ENCODE measurements at regions not wholly inside any gene's neighbourhood (a gene's known extent, or its start where the extent isn't known, plus 50 kb on each side); places are given as distances from the start of the nearest gene placed in this dataset.

- ATAC-seq (ENCODE audit: insufficient read depth, low FRiP score) = no peak
These were observed 124.6 kb upstream of the BOD1 start for GRCh38 chr5:173741087-173741486.

DNA sequence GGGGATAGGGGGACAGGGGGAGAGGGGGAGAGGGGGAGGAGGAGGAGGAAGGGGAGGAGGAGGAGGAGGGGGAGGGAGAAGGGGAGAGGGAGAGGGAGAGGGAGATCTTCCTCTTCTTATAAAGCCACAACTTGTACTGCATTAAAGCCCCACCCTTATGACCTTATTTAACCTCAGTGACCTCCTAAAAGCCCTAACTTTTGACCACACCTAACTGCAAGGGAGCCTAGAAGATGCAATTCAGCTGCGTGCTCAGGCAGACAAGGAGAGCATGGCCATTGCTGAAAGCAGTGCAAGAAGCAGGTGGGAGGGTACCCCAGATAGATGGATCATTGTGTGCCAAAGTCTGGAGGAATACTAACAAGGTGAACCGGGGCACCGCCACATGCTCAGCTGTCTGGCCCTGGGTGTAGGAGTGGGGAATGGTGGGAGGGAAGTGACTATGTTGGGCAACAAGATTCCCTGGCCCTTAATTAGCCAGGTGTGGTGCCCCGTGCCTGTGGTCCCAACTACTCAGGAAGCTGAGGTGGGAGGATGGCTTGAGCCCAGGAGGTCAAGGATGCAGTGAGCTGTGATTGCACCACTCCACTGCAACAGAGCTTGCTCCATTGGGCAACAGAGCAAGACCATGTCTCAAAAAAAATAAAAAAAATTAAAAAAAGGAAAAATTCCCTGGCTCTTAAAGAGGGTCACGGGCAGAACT, 125.4 kb upstream of the BOD1 start:
- DNase-seq (no peak), ATAC-seq (ENCODE audit: insufficient read depth, low FRiP score) (no peak)
- no peaks in the 10 kb centered on the region for H3K27me3 ChIP-seq (ENCODE audit: control insufficient read depth in 3 of 3, insufficient read depth in 3 of 3, low read length in 2 of 3)
- peaks cover 0 to 5% (median 0%) of the 10 kb centered on the region in 5 donors for H3K4me1 ChIP-seq (ENCODE audit: control insufficient read depth in 5 of 5, insufficient read depth in 5 of 5, low read length in 5 of 5)
- WGBS, 2 donors = 67 to 75% methylated on average over 5 of the region's 5 CpGs
- no peaks in the 10 kb centered on the region for H3K9me3 ChIP-seq (ENCODE audit: control insufficient read depth in 4 of 4, insufficient read depth in 3 of 4, low read length in 3 of 4)
- H3K9ac ChIP-seq (ENCODE audit: insufficient read depth in 1 of 2, low read length in 2 of 2) = no peak overlapping the region
- TF ChIP-seq, protein P1, sequence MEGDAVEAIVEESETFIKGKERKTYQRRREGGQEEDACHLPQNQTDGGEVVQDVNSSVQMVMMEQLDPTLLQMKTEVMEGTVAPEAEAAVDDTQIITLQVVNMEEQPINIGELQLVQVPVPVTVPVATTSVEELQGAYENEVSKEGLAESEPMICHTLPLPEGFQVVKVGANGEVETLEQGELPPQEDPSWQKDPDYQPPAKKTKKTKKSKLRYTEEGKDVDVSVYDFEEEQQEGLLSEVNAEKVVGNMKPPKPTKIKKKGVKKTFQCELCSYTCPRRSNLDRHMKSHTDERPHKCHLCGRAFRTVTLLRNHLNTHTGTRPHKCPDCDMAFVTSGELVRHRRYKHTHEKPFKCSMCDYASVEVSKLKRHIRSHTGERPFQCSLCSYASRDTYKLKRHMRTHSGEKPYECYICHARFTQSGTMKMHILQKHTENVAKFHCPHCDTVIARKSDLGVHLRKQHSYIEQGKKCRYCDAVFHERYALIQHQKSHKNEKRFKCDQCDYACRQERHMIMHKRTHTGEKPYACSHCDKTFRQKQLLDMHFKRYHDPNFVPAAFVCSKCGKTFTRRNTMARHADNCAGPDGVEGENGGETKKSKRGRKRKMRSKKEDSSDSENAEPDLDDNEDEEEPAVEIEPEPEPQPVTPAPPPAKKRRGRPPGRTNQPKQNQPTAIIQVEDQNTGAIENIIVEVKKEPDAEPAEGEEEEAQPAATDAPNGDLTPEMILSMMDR (IDR thresholded peaks at IDR 0.05; ENCODE audit: control extremely low read depth, extremely low read depth) = no peak
- no peaks in the 10 kb centered on the region for H3K36me3 ChIP-seq (ENCODE audit: control insufficient read depth in 4 of 4, insufficient read depth in 4 of 4, low read length in 4 of 4)
- no peak overlapping the region for H3K4me3 ChIP-seq
- no peak overlapping the region for H3K27ac ChIP-seq (ENCODE audit: low read depth in 1 of 2, low read length in 1 of 2)

More at GRCh38 chr5:173741087-173741486, 124.6 kb upstream of the BOD1 start:
- Histone ChIP-seq H3K27me3 (ENCODE audit: control insufficient read depth in 3 of 3, insufficient read depth in 3 of 3, low read length in 2 of 3) (no peaks in the 10 kb centered on the region), H3K9me3 (ENCODE audit: control insufficient read depth in 4 of 4, insufficient read depth in 3 of 4, low read length in 3 of 4) (no peaks in the 10 kb centered on the region), H3K9ac (ENCODE audit: insufficient read depth in 1 of 2, low read length in 2 of 2) (no peak overlapping the region), H3K4me1 (ENCODE audit: control insufficient read depth in 5 of 5, insufficient read depth in 5 of 5, low read length in 5 of 5) (peaks cover 0 to 5% (median 0%) of the 10 kb centered on the region in 5 donors), H3K4me3 (no peak overlapping the region), H3K36me3 (ENCODE audit: control insufficient read depth in 4 of 4, insufficient read depth in 4 of 4, low read length in 4 of 4) (no peaks in the 10 kb centered on the region), H3K27ac (ENCODE audit: low read depth in 1 of 2, low read length in 1 of 2) (no peak overlapping the region)
- no peak for DNase-seq
- TF ChIP-seq, protein P1 (IDR thresholded peaks at IDR 0.05; ENCODE audit: control extremely low read depth, extremely low read depth) = no peak
- 75 to 88% methylated on average over 8 of the region's 8 CpGs for WGBS, 2 donors

DNA sequence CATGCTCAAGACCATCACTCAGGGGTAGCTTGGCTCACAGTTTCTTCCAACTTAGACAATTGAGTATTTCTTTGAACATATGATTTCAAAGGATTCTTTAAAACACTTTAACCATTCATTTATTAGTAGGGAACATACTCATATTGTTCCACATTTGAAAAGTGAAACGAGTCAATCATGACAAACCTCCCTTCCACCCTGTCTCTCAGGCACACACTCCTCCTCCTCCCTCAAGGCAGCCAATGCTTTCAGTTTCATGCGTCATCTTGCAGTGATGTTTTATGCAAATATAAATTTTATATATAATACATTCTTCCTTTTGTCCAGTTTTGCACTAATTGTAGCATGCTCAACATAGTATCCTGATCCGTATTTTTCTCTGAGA, 126.0 kb upstream of the BOD1 start:
- DNase-seq (no peak), ATAC-seq (ENCODE audit: insufficient read depth, low FRiP score) (no peak)
- WGBS, 2 donors = 74 to 76% methylated on average over 3 of the region's 3 CpGs
- TF ChIP-seq, protein P1 (IDR thresholded peaks at IDR 0.05; ENCODE audit: control extremely low read depth, extremely low read depth) = no peak
- H3K27me3 ChIP-seq (ENCODE audit: control insufficient read depth in 3 of 3, insufficient read depth in 3 of 3, low read length in 2 of 3) = no peaks in the 10 kb centered on the region
- no peaks in the 10 kb centered on the region for H3K9me3 ChIP-seq (ENCODE audit: control insufficient read depth in 4 of 4, insufficient read depth in 3 of 4, low read length in 3 of 4)
- no peak overlapping the region for H3K27ac ChIP-seq (ENCODE audit: low read depth in 1 of 2, low read length in 1 of 2)
- H3K36me3 ChIP-seq (ENCODE audit: control insufficient read depth in 4 of 4, insufficient read depth in 4 of 4, low read length in 4 of 4) = no peaks in the 10 kb centered on the region
- peaks cover 0 to 5% (median 0%) of the 10 kb centered on the region in 5 donors for H3K4me1 ChIP-seq (ENCODE audit: control insufficient read depth in 5 of 5, insufficient read depth in 5 of 5, low read length in 5 of 5)
- no peak overlapping the region for H3K9ac ChIP-seq (ENCODE audit: insufficient read depth in 1 of 2, low read length in 2 of 2)
- no peak overlapping the region for H3K4me3 ChIP-seq

All from lung (tissue), 11 donors.